Ishikawa (cell line): ENCODE measurements at regions not wholly inside any gene's neighbourhood (a gene's known extent, or its start where the extent isn't known, plus 50 kb on each side); places are given as distances from the start of the nearest gene placed in this dataset.
A peak's percentile ranks its signal among the peaks of the same experiment; 100 is the strongest.

Experiments used
- CEBPB ChIP-seq: IDR thresholded peaks from 2 replicates; pipeline ENCODE4 v1.6.1; 2012
- CREB1 ChIP-seq: IDR thresholded peaks from 2 replicates; pipeline ENCODE4 v1.6.1; 2012; ENCODE audit warnings: low read depth
- EGR1 ChIP-seq: IDR thresholded peaks from 2 replicates; pipeline ENCODE4 v1.6.1; 2012
- EP300 ChIP-seq: IDR thresholded peaks from 2 replicates; pipeline ENCODE4 v1.6.1; 2012; ENCODE audit warnings: borderline replicate concordance
- FOXM1 ChIP-seq: IDR thresholded peaks from 2 replicates; pipeline ENCODE4 v1.6.1; 2012; ENCODE audit warnings: low read depth, borderline replicate concordance
- NFIC ChIP-seq: IDR thresholded peaks from 2 replicates; pipeline ENCODE4 v1.6.1; 2012
- RAD21 ChIP-seq: IDR thresholded peaks from 2 replicates; pipeline ENCODE4 v1.6.1; 2012; ENCODE audit warnings: low read depth
- TAF1 ChIP-seq: IDR thresholded peaks from 2 replicates; pipeline ENCODE4 v1.6.1; 2012; ENCODE audit warnings: low read depth, mild to moderate bottlenecking
- TCF12 ChIP-seq: IDR thresholded peaks from 2 replicates; pipeline ENCODE4 v1.6.1; 2012; ENCODE audit warnings: low read depth
- TEAD4 ChIP-seq: IDR thresholded peaks from 2 replicates; pipeline ENCODE4 v1.6.1; 2012
- YY1 ChIP-seq: IDR thresholded peaks from 2 replicates; pipeline ENCODE4 v1.6.1; 2012; ENCODE audit warnings: low read depth
- ZBTB7A ChIP-seq: IDR thresholded peaks from 2 replicates; pipeline ENCODE4 v1.6.1; 2012; ENCODE audit warnings: low read depth
- TF ChIP-seq, protein P1 (sequence below): IDR thresholded peaks from 2 replicates; pipeline ENCODE4 v1.6.1; 2012
- TF ChIP-seq, protein P2 (sequence below): IDR thresholded peaks from 2 replicates; pipeline ENCODE4 v1.6.1; 2012; ENCODE audit warnings: low read depth, mild to moderate bottlenecking
- TF ChIP-seq, protein P3 (sequence below): IDR thresholded peaks from 2 replicates; pipeline ENCODE4 v1.6.1; 2012

DNA sequence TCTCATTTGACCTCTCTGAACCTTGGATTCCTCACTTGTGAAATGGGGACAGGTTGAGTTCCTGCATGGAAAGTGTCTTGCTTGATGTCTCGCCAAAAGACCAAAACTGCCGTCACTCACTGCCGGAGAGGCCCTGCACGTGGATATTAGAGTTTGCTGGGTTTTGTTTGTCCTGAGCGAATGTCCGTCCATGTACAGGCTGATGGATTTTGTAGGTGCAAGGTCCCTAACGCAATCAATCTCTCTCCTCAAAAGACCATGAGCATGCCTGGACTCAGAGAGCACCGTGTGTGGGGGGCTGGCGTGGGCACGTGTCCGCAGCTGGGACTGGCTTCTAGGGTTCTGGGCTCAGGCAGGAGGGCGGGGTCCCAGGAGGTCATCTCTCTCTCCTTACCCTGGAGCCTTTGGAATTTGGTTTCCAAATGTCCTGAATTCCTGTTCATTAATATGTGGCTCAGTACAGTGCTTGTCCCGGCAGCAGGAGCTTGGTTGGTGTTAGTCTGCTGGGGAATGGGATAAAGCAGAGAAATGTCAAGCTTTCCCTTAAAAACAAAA, 146.0 kb upstream of the IER5L start:
- no peak for TF ChIP-seq CREB1
- TF ChIP-seq, protein P1, sequence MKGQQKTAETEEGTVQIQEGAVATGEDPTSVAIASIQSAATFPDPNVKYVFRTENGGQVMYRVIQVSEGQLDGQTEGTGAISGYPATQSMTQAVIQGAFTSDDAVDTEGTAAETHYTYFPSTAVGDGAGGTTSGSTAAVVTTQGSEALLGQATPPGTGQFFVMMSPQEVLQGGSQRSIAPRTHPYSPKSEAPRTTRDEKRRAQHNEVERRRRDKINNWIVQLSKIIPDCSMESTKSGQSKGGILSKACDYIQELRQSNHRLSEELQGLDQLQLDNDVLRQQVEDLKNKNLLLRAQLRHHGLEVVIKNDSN, result no peak
- no peak for TF ChIP-seq NFIC
- TF ChIP-seq, protein P2, sequence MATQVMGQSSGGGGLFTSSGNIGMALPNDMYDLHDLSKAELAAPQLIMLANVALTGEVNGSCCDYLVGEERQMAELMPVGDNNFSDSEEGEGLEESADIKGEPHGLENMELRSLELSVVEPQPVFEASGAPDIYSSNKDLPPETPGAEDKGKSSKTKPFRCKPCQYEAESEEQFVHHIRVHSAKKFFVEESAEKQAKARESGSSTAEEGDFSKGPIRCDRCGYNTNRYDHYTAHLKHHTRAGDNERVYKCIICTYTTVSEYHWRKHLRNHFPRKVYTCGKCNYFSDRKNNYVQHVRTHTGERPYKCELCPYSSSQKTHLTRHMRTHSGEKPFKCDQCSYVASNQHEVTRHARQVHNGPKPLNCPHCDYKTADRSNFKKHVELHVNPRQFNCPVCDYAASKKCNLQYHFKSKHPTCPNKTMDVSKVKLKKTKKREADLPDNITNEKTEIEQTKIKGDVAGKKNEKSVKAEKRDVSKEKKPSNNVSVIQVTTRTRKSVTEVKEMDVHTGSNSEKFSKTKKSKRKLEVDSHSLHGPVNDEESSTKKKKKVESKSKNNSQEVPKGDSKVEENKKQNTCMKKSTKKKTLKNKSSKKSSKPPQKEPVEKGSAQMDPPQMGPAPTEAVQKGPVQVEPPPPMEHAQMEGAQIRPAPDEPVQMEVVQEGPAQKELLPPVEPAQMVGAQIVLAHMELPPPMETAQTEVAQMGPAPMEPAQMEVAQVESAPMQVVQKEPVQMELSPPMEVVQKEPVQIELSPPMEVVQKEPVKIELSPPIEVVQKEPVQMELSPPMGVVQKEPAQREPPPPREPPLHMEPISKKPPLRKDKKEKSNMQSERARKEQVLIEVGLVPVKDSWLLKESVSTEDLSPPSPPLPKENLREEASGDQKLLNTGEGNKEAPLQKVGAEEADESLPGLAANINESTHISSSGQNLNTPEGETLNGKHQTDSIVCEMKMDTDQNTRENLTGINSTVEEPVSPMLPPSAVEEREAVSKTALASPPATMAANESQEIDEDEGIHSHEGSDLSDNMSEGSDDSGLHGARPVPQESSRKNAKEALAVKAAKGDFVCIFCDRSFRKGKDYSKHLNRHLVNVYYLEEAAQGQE, result no peak
- no peak for TF ChIP-seq YY1
- TF ChIP-seq FOXM1, result no peak
- no peak for TF ChIP-seq TCF12
- TF ChIP-seq, protein P3, sequence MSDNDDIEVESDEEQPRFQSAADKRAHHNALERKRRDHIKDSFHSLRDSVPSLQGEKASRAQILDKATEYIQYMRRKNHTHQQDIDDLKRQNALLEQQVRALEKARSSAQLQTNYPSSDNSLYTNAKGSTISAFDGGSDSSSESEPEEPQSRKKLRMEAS, result no peak

DNA sequence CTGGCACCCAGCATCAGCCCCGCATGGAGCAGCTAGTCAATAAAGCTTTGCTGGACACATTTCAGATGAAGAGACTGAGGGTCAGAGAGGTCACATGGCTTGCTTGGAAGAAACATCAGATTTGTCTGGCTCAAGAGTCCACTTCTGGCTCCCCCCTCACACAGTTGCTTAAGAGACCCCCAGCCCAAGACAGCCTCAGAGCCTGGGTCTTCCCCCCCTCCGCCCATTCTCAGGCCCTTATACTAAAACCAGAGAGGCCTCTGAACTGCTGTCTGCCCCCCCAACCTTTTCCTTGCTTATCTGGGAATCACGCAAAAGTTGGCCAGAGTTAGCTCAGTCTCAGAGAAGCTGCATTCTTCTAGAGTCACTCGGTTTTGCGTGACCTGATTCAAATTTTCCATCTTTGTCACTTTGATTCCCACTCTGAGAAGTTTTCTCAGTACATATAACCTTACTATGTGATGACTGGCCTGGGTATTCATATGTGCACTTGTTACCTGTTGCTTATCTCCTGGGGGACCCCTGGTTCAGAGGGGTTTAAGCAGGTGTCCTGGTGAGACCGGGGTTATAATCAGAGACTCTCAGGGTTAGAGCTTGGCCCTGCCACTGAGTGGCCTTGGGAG, 145.4 kb upstream of the IER5L start:
- TF ChIP-seq EP300 (no peak), ZBTB7A (no peak), TAF1 (no peak), TEAD4 (no peak), FOXM1 (no peak), NFIC (no peak)

DNA sequence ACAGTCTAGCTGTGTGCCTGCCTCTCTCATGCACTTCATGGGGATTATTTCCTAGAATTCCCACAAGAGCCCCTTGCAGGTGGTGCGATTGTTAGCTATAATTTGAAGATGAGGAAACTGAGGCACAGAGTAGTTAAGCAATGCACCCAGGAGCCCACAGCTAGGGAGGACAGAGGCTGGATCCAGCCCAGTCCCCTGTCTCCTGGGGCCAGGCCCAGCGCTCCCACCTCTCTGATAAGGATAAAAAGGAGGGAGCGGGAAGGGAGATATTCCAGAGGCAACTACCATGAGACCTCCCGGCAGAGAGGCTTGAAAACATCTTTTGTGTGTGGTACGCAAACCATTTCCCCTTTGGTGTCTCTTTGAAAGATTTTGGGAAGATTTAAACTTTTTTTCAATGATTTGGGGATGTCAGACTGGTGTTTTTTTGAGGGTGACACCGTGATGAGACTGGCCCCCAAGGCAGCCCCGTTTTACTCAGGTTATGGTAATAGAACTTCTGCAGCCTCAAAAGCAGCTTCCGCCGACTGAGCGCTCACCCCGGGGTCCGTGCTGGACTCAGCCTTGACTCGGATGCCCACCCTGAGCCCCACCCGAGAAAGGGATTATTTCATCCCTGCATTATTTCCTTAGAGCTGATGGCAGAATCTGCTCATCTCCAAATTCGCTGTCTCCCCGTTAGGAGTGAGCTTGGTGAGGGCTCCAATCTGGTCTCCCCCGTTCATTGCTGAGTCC, 144.7 kb upstream of the IER5L start:
- TF ChIP-seq CREB1, result no peak
- TF ChIP-seq RAD21, result no peak
- TF ChIP-seq ZBTB7A, result no peak
- TF ChIP-seq EGR1, result no peak
- TF ChIP-seq YY1, result no peak
- TF ChIP-seq NFIC, result no peak
- no peak for TF ChIP-seq TCF12
- TF ChIP-seq, protein P1, result no peak
- TF ChIP-seq FOXM1, result no peak
- no peak for TF ChIP-seq TEAD4

DNA sequence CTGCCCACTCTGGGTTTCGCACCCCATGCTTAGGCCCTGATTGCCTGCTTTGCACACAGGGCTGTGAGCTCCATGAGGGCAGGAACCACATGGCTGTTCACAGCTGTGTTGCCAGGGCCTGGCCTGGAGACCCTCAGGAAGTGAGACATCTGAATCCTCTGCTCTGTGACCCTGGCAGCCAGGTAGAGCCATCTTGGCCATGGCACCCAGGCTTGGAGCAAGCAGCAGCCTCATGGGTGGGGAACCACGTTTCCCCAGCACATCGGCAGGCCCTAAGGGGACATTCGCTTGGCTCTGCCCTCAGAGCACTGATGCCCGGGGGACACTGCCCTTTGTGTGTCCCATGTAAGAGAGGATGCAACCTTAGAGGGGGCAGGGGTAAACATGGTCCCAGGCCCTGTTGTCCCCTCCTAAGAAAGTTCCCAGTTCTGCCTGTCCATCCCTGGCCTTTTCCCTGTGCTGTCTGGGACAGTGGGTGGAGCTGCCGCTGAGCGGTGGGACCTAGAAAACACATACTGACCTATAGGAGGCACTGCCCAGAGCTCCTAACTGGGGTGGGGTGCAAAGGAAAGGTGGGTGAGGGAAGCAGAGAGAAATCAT, 144.1 kb upstream of the IER5L start:
- no peak for TF ChIP-seq ZBTB7A
- TF ChIP-seq, protein P2, result no peak
- TF ChIP-seq, protein P3, result no peak
- no peak for TF ChIP-seq EGR1
- TF ChIP-seq, protein P1, result no peak
- no peak for TF ChIP-seq FOXM1
- TF ChIP-seq TAF1, result no peak
- TF ChIP-seq NFIC, result no peak
- TF ChIP-seq CREB1, result no peak
- TF ChIP-seq TCF12, result no peak
- TF ChIP-seq EP300, result no peak
- no peak for TF ChIP-seq TEAD4
- TF ChIP-seq CEBPB, result no peak
- no peak for TF ChIP-seq RAD21
- TF ChIP-seq YY1, result no peak

DNA sequence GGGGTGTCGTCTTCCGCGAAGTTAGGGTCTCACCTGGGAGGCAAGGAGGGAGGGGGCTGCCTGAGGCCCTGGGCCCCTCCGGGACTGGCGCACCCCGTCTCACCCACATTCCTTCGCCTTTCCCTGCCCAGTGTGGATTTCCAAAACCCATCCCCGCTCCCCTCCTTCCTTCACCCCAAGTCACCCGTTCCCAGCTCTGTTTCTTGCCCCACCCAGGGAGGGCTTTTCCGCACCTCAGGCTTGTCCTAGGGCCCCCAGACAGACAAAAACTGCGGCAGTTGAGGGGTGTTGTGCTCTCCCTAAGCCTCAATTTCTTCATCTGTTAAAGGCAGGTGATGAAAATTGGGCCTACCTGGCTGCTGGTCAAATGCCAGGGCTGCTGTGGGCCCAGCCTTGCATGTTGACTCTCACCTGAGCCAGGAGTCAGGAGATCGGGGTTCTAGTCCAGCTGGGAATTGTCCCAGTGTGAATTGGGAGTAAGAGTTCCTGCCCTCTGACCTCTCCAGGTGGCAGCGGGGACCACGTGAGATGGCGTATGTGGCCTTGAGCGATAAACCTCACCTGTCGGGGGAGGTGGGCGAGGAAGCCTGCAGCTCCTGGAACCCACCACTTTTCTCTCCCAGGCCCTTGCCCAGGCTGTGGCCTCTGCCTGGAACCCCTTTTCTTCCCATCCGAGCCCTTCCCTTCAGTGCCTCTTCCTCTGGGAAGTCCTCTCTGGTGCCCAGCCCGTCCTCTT, 143.4 kb upstream of the IER5L start:
- TF ChIP-seq FOXM1 (no peak), ZBTB7A (peak; percentile 49; the same call in 1 of the 2 replicates)
